ENCODE measurements at regions not wholly inside any gene's neighbourhood (a gene's known extent, or its start where the extent isn't known, plus 50 kb on each side); places are given as distances from the start of the nearest gene placed in this dataset.
A peak's percentile ranks its signal among the peaks of the same experiment; 100 is the strongest.

- peak; percentile 83 for TF ChIP-seq SKIL (CRISPR knock-in tag; IDR thresholded peaks at IDR 0.05; ENCODE audit: borderline replicate concordance)
- TF ChIP-seq PCBP2 (optimal IDR thresholded peaks at IDR 0.05; ENCODE audit: low read depth, low read length, poor library complexity, severe bottlenecking): no peak
- no peak for TF ChIP-seq ZNF256 (CRISPR knock-in tag; conservative IDR thresholded peaks at IDR 0.05)
- no peak for TF ChIP-seq MAFF (IDR thresholded peaks at IDR 0.05; ENCODE audit: low read depth, low read length)
- TF ChIP-seq ZNF576 (CRISPR knock-in tag; IDR thresholded peaks at IDR 0.05): no peak
- TF ChIP-seq ZNF44 (CRISPR knock-in tag; IDR thresholded peaks at IDR 0.05): no peak
- no peak for TF ChIP-seq ZNF746 (CRISPR knock-in tag; IDR thresholded peaks at IDR 0.05)
- TF ChIP-seq ZNF609 (CRISPR knock-in tag; IDR thresholded peaks at IDR 0.05; ENCODE audit: borderline replicate concordance): peak; percentile 77; the same call in 1 of the 2 replicates
- TF ChIP-seq BHLHE40 (IDR thresholded peaks at IDR 0.05; ENCODE audit: low read length): no peak
- TF ChIP-seq ARID5B (CRISPR knock-in tag; IDR thresholded peaks at IDR 0.05): peak; percentile 93
- TF ChIP-seq SNAI1 (CRISPR knock-in tag; IDR thresholded peaks at IDR 0.05; ENCODE audit: borderline replicate concordance): no peak
- no peak for TF ChIP-seq ZNF282 (IDR thresholded peaks at IDR 0.05; ENCODE audit: partially characterized antibody)
- TF ChIP-seq NAIF1 (CRISPR knock-in tag; IDR thresholded peaks at IDR 0.05; ENCODE audit: borderline replicate concordance): no peak
- no peak for TF ChIP-seq ZNF777 (CRISPR knock-in tag; IDR thresholded peaks at IDR 0.05)
- TF ChIP-seq ZBTB49 (CRISPR knock-in tag; IDR thresholded peaks at IDR 0.05; ENCODE audit: borderline replicate concordance): no peak
- no peak for TF ChIP-seq NCOA1 (CRISPR knock-in tag; IDR thresholded peaks at IDR 0.05)
- TF ChIP-seq TP53 (CRISPR knock-in tag; conservative IDR thresholded peaks at IDR 0.05): no peak
These were observed 128.5 kb upstream of the ERRFI1 start (continued) for GRCh38 chr1:8154621-8155052.
